ENCODE measurements at regions not wholly inside any gene's neighbourhood (a gene's known extent, or its start where the extent isn't known, plus 50 kb on each side); places are given as distances from the start of the nearest gene placed in this dataset.
"Not testable (repeated sequence)": the region's sequence is repeated elsewhere in the genome, so short reads cannot be mapped to it uniquely, and the experiment has no call there.

- DNase-seq (ENCODE audit: low read depth, low spot score), result no peak
- H3K27ac ChIP-seq, result no peak overlapping the region
These were observed 235.3 kb downstream of the TOMM20 start for GRCh38 chr1:234893359-234893724.

GRCh38 chr1:234892642-234893041, 236.0 kb downstream of the TOMM20 start:
- DNase-seq (ENCODE audit: low read depth, low spot score), result no peak
- H3K27ac ChIP-seq, result no peak overlapping the region

- H3K27ac ChIP-seq, result no peak overlapping the region
- DNase-seq (ENCODE audit: low read depth, low spot score), result no peak
These were observed 237.2 kb downstream of the TOMM20 start for GRCh38 chr1:234891427-234891826.

GRCh38 chr1:234889643-234890042, 239.0 kb downstream of the TOMM20 start:
- H3K27ac ChIP-seq, result no peak overlapping the region
- no peak for DNase-seq (ENCODE audit: low read depth, low spot score)

- DNase-seq (ENCODE audit: low read depth, low spot score); H3K27ac ChIP-seq: not testable (repeated sequence)
These were observed 240.4 kb downstream of the TOMM20 start for GRCh38 chr1:234888247-234888646.

- DNase-seq (ENCODE audit: low read depth, low spot score), result no peak
- peak overlapping the region; percentile 22 for H3K27ac ChIP-seq
These were observed 241.4 kb downstream of the TOMM20 start for GRCh38 chr1:234887016-234887900.

- peak overlapping the region; percentile 22 for H3K27ac ChIP-seq
- peak; percentile 64 for DNase-seq (ENCODE audit: low read depth, low spot score)
These were observed 242.3 kb downstream of the TOMM20 start for GRCh38 chr1:234886081-234886984.

GRCh38 chr1:234885601-234886000, 243.0 kb downstream of the TOMM20 start:
- H3K27ac ChIP-seq, result no peak overlapping the region
- no peak for DNase-seq (ENCODE audit: low read depth, low spot score)

GRCh38 chr1:234884701-234885100, 243.9 kb downstream of the TOMM20 start:
- H3K27ac ChIP-seq, result no peak overlapping the region
- no peak for DNase-seq (ENCODE audit: low read depth, low spot score)

- no peak overlapping the region for H3K27ac ChIP-seq
- DNase-seq (ENCODE audit: low read depth, low spot score), result no peak
These were observed 244.6 kb downstream of the TOMM20 start for GRCh38 chr1:234884006-234884405.

GRCh38 chr1:234882898-234883297, 245.7 kb downstream of the TOMM20 start:
- no peak overlapping the region for H3K27ac ChIP-seq
- no peak for DNase-seq (ENCODE audit: low read depth, low spot score)

GRCh38 chr1:234881893-234882771, 246.5 kb downstream of the TOMM20 start:
- no peak for DNase-seq (ENCODE audit: low read depth, low spot score)
- H3K27ac ChIP-seq, result no peak overlapping the region

GRCh38 chr1:234879147-234880080, 249.2 kb downstream of the TOMM20 start:
- no peak overlapping the region for H3K27ac ChIP-seq
- no peak for DNase-seq (ENCODE audit: low read depth, low spot score)

GRCh38 chr1:234878288-234878687, 250.3 kb downstream of the TOMM20 start:
- H3K27ac ChIP-seq, result no peak overlapping the region
- no peak for DNase-seq (ENCODE audit: low read depth, low spot score)

GRCh38 chr1:234877761-234878160, 250.9 kb downstream of the TOMM20 start:
- no peak overlapping the region for H3K27ac ChIP-seq
- no peak for DNase-seq (ENCODE audit: low read depth, low spot score)

GRCh38 chr1:234875953-234876855, 252.4 kb downstream of the TOMM20 start:
- no peak overlapping the region for H3K27ac ChIP-seq
- DNase-seq (ENCODE audit: low read depth, low spot score), result no peak

GRCh38 chr1:234875328-234875952, 253.2 kb downstream of the TOMM20 start:
- DNase-seq (ENCODE audit: low read depth, low spot score), result no peak
- H3K27ac ChIP-seq, result no peak overlapping the region

All from epithelial cell of prostate (primary cell).